H9 (cell line): ENCODE measurements at regions not wholly inside any gene's neighbourhood (a gene's known extent, or its start where the extent isn't known, plus 50 kb on each side); places are given as distances from the start of the nearest gene placed in this dataset.

Source experiments
- DNase-seq: peaks from one replicate; pipeline ENCODE4 v3.0.0-alpha.2; 2017
- H2AFZ ChIP-seq: one replicate; pipeline ENCODE4 v1.6.1; 2013; ENCODE audit warnings: mild to moderate bottlenecking, low read length, control low read depth, moderate library complexity
- H2AK5ac ChIP-seq: 2 replicates; pipeline ENCODE4 v1.6.1; 2013; ENCODE audit warnings: low read length, control low read depth, mixed read lengths; ENCODE audit not compliant: insufficient read length
- H2BK120ac ChIP-seq: one replicate; pipeline ENCODE4 v1.6.1; 2013; ENCODE audit warnings: low read depth, mild to moderate bottlenecking, low read length, control low read depth, inconsistent platforms; ENCODE audit not compliant: poor library complexity, severe bottlenecking
- H2BK12ac ChIP-seq: 2 replicates; pipeline ENCODE4 v1.6.1; 2013; ENCODE audit warnings: low read length, control low read depth, mixed read lengths, low read depth; ENCODE audit not compliant: insufficient read length
- H2BK15ac ChIP-seq: 2 replicates; pipeline ENCODE4 v1.6.1; 2013; ENCODE audit warnings: low read depth, low read length, control low read depth
- H2BK20ac ChIP-seq: one replicate; pipeline ENCODE4 v1.6.1; 2013; ENCODE audit warnings: low read depth, mild to moderate bottlenecking, low read length, control low read depth, inconsistent platforms; ENCODE audit not compliant: poor library complexity, severe bottlenecking
- H2BK5ac ChIP-seq: 2 replicates; pipeline ENCODE4 v1.6.1; 2013; ENCODE audit warnings: low read length, control low read depth, mixed read lengths; ENCODE audit not compliant: insufficient read length
- H3K14ac ChIP-seq: 2 replicates; pipeline ENCODE4 v1.6.1; 2013; ENCODE audit warnings: low read length, control low read depth; ENCODE audit not compliant: insufficient read depth
- H3K18ac ChIP-seq: 2 replicates; pipeline ENCODE4 v1.6.1; 2013; ENCODE audit warnings: low read depth, mild to moderate bottlenecking, mixed read lengths, low read length, control low read depth; ENCODE audit not compliant: insufficient read length
- H3K23ac ChIP-seq: 2 replicates; pipeline ENCODE4 v1.6.1; 2013; ENCODE audit warnings: low read length, control low read depth, mixed read lengths, low read depth; ENCODE audit not compliant: insufficient read length
- H3K23me2 ChIP-seq: 2 replicates; pipeline ENCODE4 v1.6.1; 2013; ENCODE audit warnings: low read depth, mild to moderate bottlenecking, mixed read lengths, low read length, control low read depth; ENCODE audit not compliant: insufficient read length, poor library complexity, severe bottlenecking
- H3K27ac ChIP-seq: 2 replicates; pipeline ENCODE4 v1.5.1; 2013; ENCODE audit warnings: low read length, control low read depth, mixed read lengths, low read depth; ENCODE audit not compliant: insufficient read length
- H3K27me3 ChIP-seq: 2 replicates; pipeline ENCODE4 v1.6.1; 2013; ENCODE audit warnings: low read length, control low read depth, inconsistent platforms; ENCODE audit not compliant: insufficient read depth
- H3K4ac ChIP-seq: 2 replicates; pipeline ENCODE4 v1.6.1; 2013; ENCODE audit warnings: low read depth, mild to moderate bottlenecking, control low read depth, inconsistent platforms, low read length, moderate library complexity
- H3K4me1 ChIP-seq: 2 replicates; pipeline ENCODE4 v1.6.1; 2013; ENCODE audit warnings: low read length, control low read depth, inconsistent platforms; ENCODE audit not compliant: insufficient read depth
- H3K4me2 ChIP-seq: 2 replicates; pipeline ENCODE4 v1.6.1; 2013; ENCODE audit warnings: low read length, control low read depth, mixed read lengths; ENCODE audit not compliant: insufficient read length, insufficient read depth
- H3K56ac ChIP-seq: 2 replicates; pipeline ENCODE4 v1.6.1; 2013; ENCODE audit warnings: low read depth, mild to moderate bottlenecking, mixed read lengths, low read length, control low read depth; ENCODE audit not compliant: insufficient read length
- H3K79me1 ChIP-seq: 2 replicates; pipeline ENCODE4 v1.6.1; 2013; ENCODE audit warnings: low read depth, mild to moderate bottlenecking, moderate library complexity, low read length, control low read depth, inconsistent platforms; ENCODE audit not compliant: insufficient read depth, poor library complexity, severe bottlenecking
- H3K79me2 ChIP-seq: 2 replicates; pipeline ENCODE4 v1.6.1; 2013; ENCODE audit warnings: low read length, control low read depth, inconsistent platforms; ENCODE audit not compliant: insufficient read depth
- H3K9ac ChIP-seq: 2 replicates; pipeline ENCODE4 v1.6.1; 2013; ENCODE audit warnings: low read length, control low read depth, mixed read lengths; ENCODE audit not compliant: insufficient read length; ENCODE audit errors: extremely low read depth
- H3K9me3 ChIP-seq: one replicate; pipeline ENCODE4 v1.6.1; 2013; ENCODE audit warnings: low read depth, low read length, inconsistent platforms; ENCODE audit not compliant: control insufficient read depth
- H3T11ph ChIP-seq: one replicate; pipeline ENCODE4 v1.6.1; 2013; ENCODE audit warnings: mild to moderate bottlenecking, low read length, control low read depth, inconsistent platforms
- H4K20me1 ChIP-seq: one replicate; pipeline ENCODE4 v1.6.1; 2013; ENCODE audit not compliant: control insufficient read depth, insufficient read length, insufficient read depth
- H4K5ac ChIP-seq: 2 replicates; pipeline ENCODE4 v1.6.1; 2013; ENCODE audit warnings: low read depth, mild to moderate bottlenecking, mixed read lengths, low read length, control low read depth; ENCODE audit not compliant: insufficient read length
- H4K8ac ChIP-seq: replicated peaks from 2 replicates; pipeline ENCODE4 v1.6.1; 2013; ENCODE audit warnings: low read length, control low read depth, mixed read lengths, low read depth; ENCODE audit not compliant: insufficient read length
- H4K91ac ChIP-seq: 2 replicates; pipeline ENCODE4 v1.6.1; 2013; ENCODE audit warnings: low read depth, mild to moderate bottlenecking, moderate library complexity, mixed read lengths, low read length, control low read depth; ENCODE audit not compliant: insufficient read length
- H3K27ac Mint-ChIP-seq, 3 experiments: 2 replicates in 2 of 3; 3 replicates in 1 of 3; pipeline ENCODE4 v1.8.0; 2020 to 2021; ENCODE audit warnings: mixed read lengths in 3 of 3, mild to moderate bottlenecking in 1 of 3, moderate library complexity in 1 of 3
- H3K27me3 Mint-ChIP-seq: 2 replicates; pipeline ENCODE4 v1.8.0; 2021; ENCODE audit warnings: low read depth, mild to moderate bottlenecking, moderate library complexity, mixed read lengths
- H3K36me3 Mint-ChIP-seq, 3 experiments: 2 replicates in 2 of 3; 3 replicates in 1 of 3; pipeline ENCODE4 v1.8.0; 2020 to 2021; ENCODE audit warnings: low read depth in 3 of 3, mixed read lengths in 3 of 3; ENCODE audit not compliant: insufficient read depth in 1 of 3
- H3K4me1 Mint-ChIP-seq, 2 experiments: 2 replicates each; pipeline ENCODE4 v1.8.0; 2020; ENCODE audit warnings: mixed read lengths in 2 of 2
- H3K4me3 Mint-ChIP-seq, 2 experiments: 2 replicates in 1 of 2; 3 replicates in 1 of 2; pipeline ENCODE4 v1.8.0; 2020 to 2021; ENCODE audit warnings: mild to moderate bottlenecking in 2 of 2, mixed read lengths in 2 of 2, moderate library complexity in 1 of 2
- H3K9me3 Mint-ChIP-seq, 2 experiments: 2 replicates in 1 of 2; 3 replicates in 1 of 2; pipeline ENCODE4 v1.8.0; 2020; ENCODE audit warnings: mild to moderate bottlenecking in 2 of 2, mixed read lengths in 2 of 2, moderate library complexity in 1 of 2
- WGBS: extraction: QIAGEN DNeasy Blood & Tissue Kit; methylation state at CpG from one replicate; pipeline ENCODE4 v1.1.7; 2013; ENCODE audit warnings: missing lambda C conversion rate, low lambda C conversion rate, mixed read lengths; ENCODE audit not compliant: insufficient read length; ENCODE audit errors: extremely low coverage; 5-methylcytosine and 5-hydroxymethylcytosine counted together
- TF ChIP-seq, protein P1 (sequence below): fragments of 200-600 bp; sonication (generic); conservative IDR thresholded peaks from 3 replicates; pipeline ENCODE4 v1.8.0; 2021; ENCODE audit warnings: antibody characterized with exemption, mild to moderate bottlenecking

DNA sequence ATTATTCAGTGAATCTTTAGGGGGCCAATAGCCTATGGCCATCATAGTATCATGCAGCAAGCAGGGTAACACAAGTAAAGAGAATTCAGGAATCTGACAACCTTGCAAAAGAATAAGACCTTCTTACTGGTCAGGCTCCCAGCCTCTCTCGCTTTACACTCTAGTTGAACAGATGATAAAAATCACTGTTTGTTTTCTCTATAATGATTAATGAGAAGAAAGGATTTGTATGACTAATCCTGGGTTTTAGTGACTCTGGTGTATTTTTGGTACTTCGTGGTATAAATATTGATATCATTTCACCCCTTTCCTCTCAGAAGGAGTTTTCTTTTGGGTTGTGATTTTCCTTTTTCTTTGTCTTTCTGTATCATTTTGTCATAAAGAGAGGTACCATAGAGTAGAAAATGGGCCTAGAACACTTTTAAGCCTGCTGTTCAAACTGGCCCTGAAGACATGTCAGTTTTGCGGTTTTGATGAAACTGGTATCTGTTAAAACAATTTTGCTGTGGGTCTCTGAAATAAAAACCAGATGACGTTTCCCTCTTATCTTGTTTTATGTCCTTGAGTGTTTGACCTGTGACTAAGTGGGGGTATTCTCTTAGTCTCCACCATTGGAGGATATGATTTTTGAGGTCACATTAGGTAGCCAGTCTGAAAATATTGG lies 294.9 kb upstream of the TBX22 start:
- no peak overlapping the region for H4K5ac ChIP-seq
- DNase-seq: no peak
- no peak overlapping the region for H3K23ac ChIP-seq
- no peaks in the 10 kb centered on the region for H3K23me2 ChIP-seq
- H4K20me1 ChIP-seq: no peaks in the 10 kb centered on the region
- no CpG with 5 or more reads among the region's 4 CpGs for WGBS
- no peak overlapping the region for H3K27ac ChIP-seq
- Mint-ChIP-seq H3K27ac (no peak overlapping the region), H3K9me3 (peaks cover 42 to 46% of the 10 kb centered on the region in 2 experiments), H3K36me3 (peaks cover 2 to 4% (median 3%) of the 10 kb centered on the region in 3 experiments; a peak in 3 of 7 replicates), H3K4me3 (no peak overlapping the region), H3K27me3 (no peaks in the 10 kb centered on the region), H3K4me1 (no peaks in the 10 kb centered on the region)
- no peak overlapping the region for H3K18ac ChIP-seq
- H2AFZ ChIP-seq: no peak overlapping the region
- no peak overlapping the region for H3K56ac ChIP-seq
- TF ChIP-seq, protein P1, sequence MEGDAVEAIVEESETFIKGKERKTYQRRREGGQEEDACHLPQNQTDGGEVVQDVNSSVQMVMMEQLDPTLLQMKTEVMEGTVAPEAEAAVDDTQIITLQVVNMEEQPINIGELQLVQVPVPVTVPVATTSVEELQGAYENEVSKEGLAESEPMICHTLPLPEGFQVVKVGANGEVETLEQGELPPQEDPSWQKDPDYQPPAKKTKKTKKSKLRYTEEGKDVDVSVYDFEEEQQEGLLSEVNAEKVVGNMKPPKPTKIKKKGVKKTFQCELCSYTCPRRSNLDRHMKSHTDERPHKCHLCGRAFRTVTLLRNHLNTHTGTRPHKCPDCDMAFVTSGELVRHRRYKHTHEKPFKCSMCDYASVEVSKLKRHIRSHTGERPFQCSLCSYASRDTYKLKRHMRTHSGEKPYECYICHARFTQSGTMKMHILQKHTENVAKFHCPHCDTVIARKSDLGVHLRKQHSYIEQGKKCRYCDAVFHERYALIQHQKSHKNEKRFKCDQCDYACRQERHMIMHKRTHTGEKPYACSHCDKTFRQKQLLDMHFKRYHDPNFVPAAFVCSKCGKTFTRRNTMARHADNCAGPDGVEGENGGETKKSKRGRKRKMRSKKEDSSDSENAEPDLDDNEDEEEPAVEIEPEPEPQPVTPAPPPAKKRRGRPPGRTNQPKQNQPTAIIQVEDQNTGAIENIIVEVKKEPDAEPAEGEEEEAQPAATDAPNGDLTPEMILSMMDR: no peak
- peaks cover 33% of the 10 kb centered on the region for H3K9me3 ChIP-seq
- no peak overlapping the region for H3K9ac ChIP-seq
- H3K27me3 ChIP-seq: no peaks in the 10 kb centered on the region
- no peak overlapping the region for H2BK12ac ChIP-seq
- no peak overlapping the region for H4K8ac ChIP-seq
- no peak overlapping the region for H3K4me2 ChIP-seq
- H3T11ph ChIP-seq: no peak overlapping the region
- no peak overlapping the region for H2BK5ac ChIP-seq
- no peak overlapping the region for H3K4ac ChIP-seq
- H3K14ac ChIP-seq: no peak overlapping the region
- H3K79me1 ChIP-seq: no peaks in the 10 kb centered on the region
- H3K4me1 ChIP-seq: no peaks in the 10 kb centered on the region
- H2BK15ac ChIP-seq: no peak overlapping the region
- no peak overlapping the region for H4K91ac ChIP-seq
- H3K79me2 ChIP-seq: no peaks in the 10 kb centered on the region
- H2AK5ac ChIP-seq: no peak overlapping the region
- no peak overlapping the region for H2BK120ac ChIP-seq
- no peak overlapping the region for H2BK20ac ChIP-seq
